ENCODE measurements at regions not wholly inside any gene's neighbourhood (a gene's known extent, or its start where the extent isn't known, plus 50 kb on each side); places are given as distances from the start of the nearest gene placed in this dataset.

GRCh38 chr14:76676539-76676938, 84.7 kb upstream of the VASH1 start:
- H3K27me3 Mint-ChIP-seq (ENCODE audit: low read depth in 3 of 3) = peaks cover 4 to 10% (median 9%) of the 10 kb centered on the region in 3 donors
- H3K4me2 ChIP-seq (replicated peaks; ENCODE audit: extremely low read depth, low read length, poor library complexity, severe bottlenecking) = no peak overlapping the region
- H3K9me3 Mint-ChIP-seq = peaks cover 3 to 18% (median 8%) of the 10 kb centered on the region in 7 donors
- no peaks in the 10 kb centered on the region for H3K79me2 ChIP-seq (ENCODE audit: insufficient read depth, low read length)
- no CpG with 5 or more reads among the region's 5 CpGs for WGBS (ENCODE audit: insufficient coverage)
- no peaks in the 10 kb centered on the region for H3K4me1 ChIP-seq (ENCODE audit: control insufficient read depth in 1 of 2, insufficient read depth in 2 of 2, low read length in 2 of 2)
- intact Hi-C loops (cut with micrococcal nuclease) = no loop called here
- H3K4me3 ChIP-seq (replicated peaks in 1 of 3; ENCODE audit: low read depth in 2 of 3, low read length in 3 of 3) = no peak overlapping the region
- TF ChIP-seq CTCF (IDR thresholded peaks at IDR 0.05) = no peak
- H3K4me3 Mint-ChIP-seq = no peak overlapping the region
- DNase-seq = no peak
- no peak overlapping the region for H3K9ac ChIP-seq (ENCODE audit: insufficient read depth, low read length, poor library complexity, severe bottlenecking)
- no peaks in the 10 kb centered on the region for H3K36me3 Mint-ChIP-seq
- no peak overlapping the region for H3K27ac Mint-ChIP-seq
- no peaks in the 10 kb centered on the region for H3K9me3 ChIP-seq (replicated peaks in 1 of 2; ENCODE audit: control insufficient read depth in 1 of 2, insufficient read depth in 1 of 2, low read length in 2 of 2)
- peaks cover 0 to 2% of the 10 kb centered on the region in 2 donors for H3K27me3 ChIP-seq (ENCODE audit: control insufficient read depth in 2 of 2, insufficient read depth in 2 of 2, low read length in 2 of 2)
- H3K27ac ChIP-seq (ENCODE audit: low read depth in 1 of 2, low read length in 2 of 2) = no peak overlapping the region
- no peak overlapping the region for H2AFZ ChIP-seq (ENCODE audit: insufficient read depth, low read depth, low read length, poor library complexity, severe bottlenecking)
- no peaks in the 10 kb centered on the region for H3K4me1 Mint-ChIP-seq
- no peaks in the 10 kb centered on the region for H4K20me1 ChIP-seq (ENCODE audit: insufficient read depth, low read length)
- no peaks in the 10 kb centered on the region for H3K36me3 ChIP-seq (replicated peaks in 1 of 2; ENCODE audit: control insufficient read depth in 1 of 2, insufficient read depth in 2 of 2, low read length in 2 of 2)

DNA sequence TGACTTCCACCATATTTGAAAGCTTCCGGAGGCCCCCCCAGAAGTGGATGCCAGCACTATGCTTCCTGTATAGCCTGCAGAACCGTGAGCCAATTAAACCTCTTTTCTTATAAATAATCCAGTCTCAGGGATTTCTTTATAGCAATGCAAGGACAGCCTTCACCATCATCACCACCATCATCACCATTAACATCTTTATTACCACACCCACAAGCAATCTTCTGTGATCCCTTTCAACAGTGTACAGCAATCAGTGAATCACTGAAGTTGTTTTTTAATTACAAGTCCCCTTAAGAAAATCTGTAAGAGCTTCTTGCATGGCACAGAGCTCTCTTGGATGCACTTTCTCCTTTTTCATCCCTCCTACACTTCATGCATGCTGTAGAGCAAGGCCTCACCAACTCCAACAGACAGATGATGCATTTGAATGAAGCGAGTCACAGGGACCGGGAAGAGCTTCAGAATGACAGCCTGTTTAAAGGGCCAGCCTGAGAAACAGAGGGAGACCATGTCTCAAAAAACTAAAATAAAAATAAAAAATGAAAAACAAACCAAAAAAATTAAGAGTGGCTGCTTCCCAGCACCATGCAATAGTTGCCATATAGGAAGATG, 83.6 kb upstream of the VASH1 start:
- no peaks in the 10 kb centered on the region for H3K79me2 ChIP-seq (ENCODE audit: insufficient read depth, low read length)
- H4K20me1 ChIP-seq (ENCODE audit: insufficient read depth, low read length) = no peaks in the 10 kb centered on the region
- peaks cover 0 to 2% of the 10 kb centered on the region in 2 donors for H3K27me3 ChIP-seq (ENCODE audit: control insufficient read depth in 2 of 2, insufficient read depth in 2 of 2, low read length in 2 of 2)
- H2AFZ ChIP-seq (ENCODE audit: insufficient read depth, low read depth, low read length, poor library complexity, severe bottlenecking) = no peak overlapping the region
- intact Hi-C loops (cut with micrococcal nuclease) = no loop called here
- H3K9me3 ChIP-seq (replicated peaks in 1 of 2; ENCODE audit: control insufficient read depth in 1 of 2, insufficient read depth in 1 of 2, low read length in 2 of 2) = peaks cover 0 to 6% of the 10 kb centered on the region in 2 donors
- H3K4me2 ChIP-seq (replicated peaks; ENCODE audit: extremely low read depth, low read length, poor library complexity, severe bottlenecking) = no peak overlapping the region
- DNase-seq = no peak
- Mint-ChIP-seq H3K9me3 (peaks cover 4 to 20% (median 12%) of the 10 kb centered on the region in 7 donors), H3K27ac (no peak overlapping the region), H3K27me3 (ENCODE audit: low read depth in 3 of 3) (peaks cover 4 to 8% (median 6%) of the 10 kb centered on the region in 3 donors), H3K36me3 (no peaks in the 10 kb centered on the region), H3K4me1 (no peaks in the 10 kb centered on the region), H3K4me3 (no peak overlapping the region)
- no peak overlapping the region for H3K4me3 ChIP-seq (replicated peaks in 1 of 3; ENCODE audit: low read depth in 2 of 3, low read length in 3 of 3)
- TF ChIP-seq CTCF (IDR thresholded peaks at IDR 0.05) = no peak
- WGBS (ENCODE audit: insufficient coverage) = 88% methylated on average over 2 of the region's 4 CpGs
- H3K4me1 ChIP-seq (ENCODE audit: control insufficient read depth in 1 of 2, insufficient read depth in 2 of 2, low read length in 2 of 2) = no peaks in the 10 kb centered on the region
- H3K36me3 ChIP-seq (replicated peaks in 1 of 2; ENCODE audit: control insufficient read depth in 1 of 2, insufficient read depth in 2 of 2, low read length in 2 of 2) = no peaks in the 10 kb centered on the region
- no peak overlapping the region for H3K27ac ChIP-seq (ENCODE audit: low read depth in 1 of 2, low read length in 2 of 2)
- no peak overlapping the region for H3K9ac ChIP-seq (ENCODE audit: insufficient read depth, low read length, poor library complexity, severe bottlenecking)
